NCI-H460 (cell line): ENCODE measurements at regions not wholly inside any gene's neighbourhood (a gene's known extent, or its start where the extent isn't known, plus 50 kb on each side); places are given as distances from the start of the nearest gene placed in this dataset.
A peak's percentile ranks its signal among the peaks of the same experiment; 100 is the strongest.
"Not testable (repeated sequence)": the region's sequence is repeated elsewhere in the genome, so short reads cannot be mapped to it uniquely, and the experiment has no call there.

Source experiments
- DNase-seq: peaks from one replicate; pipeline ENCODE4 v3.0.0-alpha.2; 2016; ENCODE audit warnings: low read depth; ENCODE audit errors: extremely low read depth

GRCh38 chr21:31538816-31539215 is 120.7 kb upstream of the SOD1 start:
- no peak for DNase-seq

DNA sequence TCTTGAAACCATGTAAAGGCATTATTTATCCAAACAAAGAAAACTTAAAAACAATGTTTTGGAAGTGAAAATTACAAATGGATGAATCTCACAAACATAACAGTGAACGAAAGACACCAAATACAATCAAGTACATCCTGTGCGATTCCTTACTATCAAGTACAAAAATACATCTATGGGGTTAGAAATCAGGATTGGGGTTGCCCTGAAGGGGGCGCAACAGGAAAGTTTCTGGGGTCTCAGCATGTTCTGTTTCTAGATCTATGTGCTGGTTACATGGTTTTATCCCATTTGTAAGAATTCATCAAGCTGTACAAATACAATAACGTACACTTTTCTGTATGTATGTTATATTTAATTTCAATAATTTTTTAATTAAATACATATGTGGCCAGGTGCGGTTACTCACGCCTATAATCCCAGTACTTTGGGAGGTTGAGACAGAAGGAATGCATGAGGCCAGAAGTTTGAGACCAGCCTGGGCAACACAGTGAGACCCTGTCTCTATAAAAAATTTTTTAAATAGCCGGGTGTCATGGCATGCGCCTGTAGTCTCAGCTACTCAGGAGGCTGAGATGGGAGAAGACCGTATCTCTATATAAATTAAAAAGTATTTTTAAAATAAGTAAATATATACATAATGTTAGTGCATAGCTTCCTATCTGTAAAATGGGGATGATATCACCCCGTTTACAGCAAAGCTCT is 121.5 kb upstream of the SOD1 start:
- no peak for DNase-seq

GRCh38 chr21:31536138-31536537 is 123.4 kb upstream of the SOD1 start:
- DNase-seq: no peak

DNA sequence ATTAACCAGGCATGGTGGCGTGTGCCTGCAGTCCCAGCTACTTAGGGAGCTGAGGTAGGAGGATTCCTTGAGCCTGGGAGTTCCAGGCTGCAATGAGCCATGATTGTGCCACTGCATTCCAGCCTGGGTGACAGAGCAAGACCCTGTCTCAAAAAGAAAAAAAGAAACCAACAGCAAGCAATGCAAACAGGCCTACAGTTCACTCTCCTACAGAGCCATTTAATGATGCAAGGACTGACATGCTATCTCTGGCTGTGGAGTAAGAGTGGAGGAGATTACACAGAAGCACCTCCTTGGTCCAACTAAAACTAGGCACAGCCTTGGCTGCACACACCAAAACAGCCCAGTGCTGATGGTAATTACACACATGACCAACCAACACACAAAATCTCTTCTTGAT is 127.5 kb upstream of the SOD1 start:
- DNase-seq: no peak

GRCh38 chr21:31530897-31531705 is 128.4 kb upstream of the SOD1 start:
- no peak for DNase-seq

DNA sequence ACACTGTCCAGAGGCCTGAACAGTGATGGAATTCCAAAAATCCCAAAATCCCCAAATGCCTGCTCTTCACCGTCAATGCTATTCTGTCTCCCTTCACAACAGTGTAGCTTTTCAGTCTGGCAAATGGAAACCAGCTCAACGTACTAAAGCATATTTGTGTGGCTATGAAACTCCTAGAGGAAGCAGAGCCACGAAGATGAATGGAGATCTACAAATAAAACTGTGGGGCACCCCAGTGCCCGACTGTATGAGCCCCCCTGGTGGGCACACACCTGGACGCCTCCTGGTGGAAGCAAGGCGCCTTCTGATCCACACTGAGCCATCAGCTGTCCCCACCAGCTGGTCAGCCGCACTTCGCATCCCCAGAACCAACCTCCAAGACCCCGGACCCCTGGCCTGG is 129.1 kb upstream of the SOD1 start:
- no peak for DNase-seq

DNA sequence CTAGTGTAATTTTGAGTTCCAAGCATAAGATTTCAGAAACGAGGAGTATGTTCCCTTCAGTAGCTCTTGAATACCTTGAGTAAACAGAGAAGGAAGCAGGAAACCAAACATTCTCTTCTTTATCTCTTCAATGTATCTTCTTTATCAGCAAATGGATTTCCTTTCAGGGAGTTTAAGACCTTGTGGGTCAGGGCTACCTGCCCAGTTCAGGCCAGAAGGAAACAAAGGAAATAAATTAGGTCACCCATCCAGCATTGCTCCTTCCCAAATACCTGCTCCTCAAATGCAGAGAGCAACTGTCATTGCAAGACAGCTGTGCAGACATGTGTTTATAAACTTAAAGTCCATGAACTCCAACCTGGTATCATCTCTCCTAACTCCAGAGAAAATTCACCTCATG is 130.1 kb upstream of the SOD1 start:
- DNase-seq: no peak

- no peak for DNase-seq
Observed at GRCh38 chr21:31526040-31526439, 133.5 kb upstream of the SOD1 start.

- no peak for DNase-seq
Observed at GRCh38 chr21:31524140-31524539, 135.4 kb upstream of the SOD1 start.

- DNase-seq: no peak
Observed at GRCh38 chr21:31521515-31521914, 138.0 kb upstream of the SOD1 start.

GRCh38 chr21:31520561-31521098 is 138.9 kb upstream of the SOD1 start:
- no peak for DNase-seq

GRCh38 chr21:31518580-31518979 is 140.9 kb upstream of the SOD1 start:
- DNase-seq: no peak

GRCh38 chr21:31517664-31518414 is 141.7 kb upstream of the SOD1 start:
- DNase-seq: no peak

- DNase-seq: no peak
Observed at GRCh38 chr21:31515253-31515652, 144.2 kb upstream of the SOD1 start.

DNA sequence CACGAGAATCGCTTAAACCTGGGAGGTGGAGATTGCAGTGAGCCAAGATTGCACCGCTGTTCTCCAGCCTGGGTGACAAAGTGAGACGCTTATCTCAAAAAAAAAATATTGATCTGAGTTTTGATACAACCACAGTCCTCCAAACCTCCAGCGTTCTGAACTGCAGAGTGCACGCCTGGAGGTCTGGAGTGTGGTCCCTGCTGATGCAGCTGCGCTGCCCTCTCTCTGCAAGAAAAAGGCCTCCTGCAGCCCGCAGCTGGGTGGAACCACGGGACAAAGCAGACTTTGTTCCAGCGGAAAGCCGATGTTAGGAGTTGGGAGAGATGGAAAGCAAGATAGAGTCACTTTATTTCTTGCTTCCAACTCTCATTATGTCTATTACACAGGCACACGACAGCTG is 144.9 kb upstream of the SOD1 start:
- no peak for DNase-seq

DNA sequence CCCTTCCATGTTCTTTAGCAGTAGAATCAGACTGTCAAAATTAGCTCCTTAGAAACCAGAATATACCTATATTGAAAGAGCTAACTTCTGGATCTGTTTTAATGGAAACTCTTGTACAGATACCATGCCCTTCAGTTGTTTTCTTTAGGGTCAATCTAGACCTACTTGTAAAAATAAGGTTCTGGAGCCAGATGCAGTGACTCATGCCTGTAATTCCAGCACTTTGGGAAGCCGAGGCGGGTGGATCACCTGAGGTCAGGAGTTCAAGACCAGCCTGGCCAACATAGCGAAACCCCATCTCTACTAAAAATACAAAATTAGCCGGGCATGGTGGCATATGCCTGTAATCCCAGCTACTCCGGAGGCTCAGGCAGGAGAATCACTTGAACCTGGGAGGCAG is 146.0 kb upstream of the SOD1 start:
- not testable (repeated sequence) for DNase-seq

- DNase-seq: not testable (repeated sequence)
Observed at GRCh38 chr21:31511999-31512398, 147.5 kb upstream of the SOD1 start.

DNA sequence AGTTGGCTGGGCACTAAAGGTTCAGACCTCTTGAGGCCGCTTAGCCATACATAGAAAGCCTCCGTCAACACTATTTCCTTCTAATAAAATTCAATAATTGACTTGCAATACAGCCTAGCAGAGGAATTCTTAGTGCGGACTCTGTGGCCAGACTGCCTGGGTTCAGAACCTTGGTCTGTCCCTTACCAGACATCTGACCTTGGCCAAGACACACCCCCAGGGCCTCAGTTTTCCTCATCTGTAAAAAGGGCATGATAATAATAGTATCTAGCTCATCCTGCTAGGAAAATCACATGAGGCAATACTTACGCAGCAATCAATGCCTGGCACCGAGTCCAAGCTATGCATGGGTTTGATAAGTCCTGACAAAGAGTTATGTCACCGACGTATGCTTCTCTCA is 148.2 kb upstream of the SOD1 start:
- no peak for DNase-seq

DNA sequence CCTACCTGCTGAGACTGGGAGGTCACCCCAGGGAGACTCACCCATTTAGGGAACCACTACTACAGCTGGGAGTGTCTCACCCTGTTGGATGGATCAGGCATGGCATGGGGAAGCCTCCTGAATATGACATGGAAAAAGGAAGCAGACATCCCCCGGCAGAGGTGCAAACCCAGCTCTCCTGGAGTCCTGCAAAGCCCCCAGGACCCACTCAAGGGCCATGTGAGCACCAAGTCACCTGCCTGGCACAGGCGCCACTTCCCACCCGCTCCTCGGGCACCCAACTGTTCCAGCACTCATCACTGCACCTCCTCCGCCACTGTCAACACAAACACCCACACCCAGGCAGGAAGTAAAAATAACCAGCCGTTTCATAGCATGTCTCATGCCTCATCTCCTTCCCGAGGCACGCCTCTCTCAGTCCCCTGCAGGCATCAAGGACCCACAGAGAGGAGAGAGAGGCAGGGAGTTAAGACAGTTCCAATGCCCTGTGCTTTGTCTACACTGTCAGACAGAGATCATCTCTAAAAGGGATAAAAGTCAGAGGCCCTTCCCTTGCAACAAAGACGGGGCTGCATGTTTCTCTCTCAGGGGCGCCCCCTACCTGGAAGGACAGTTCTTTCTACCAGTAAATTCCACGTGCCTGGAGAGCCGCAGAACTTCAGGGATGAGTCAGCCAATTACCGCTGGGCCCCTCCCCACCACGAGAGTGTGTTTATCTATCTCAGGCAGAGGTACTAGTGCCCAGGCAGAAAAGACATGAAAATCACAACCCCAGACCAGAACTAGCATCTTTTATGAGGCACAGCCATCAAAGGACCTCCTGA is 150.1 kb upstream of the SOD1 start:
- peak; percentile 31 for DNase-seq

DNA sequence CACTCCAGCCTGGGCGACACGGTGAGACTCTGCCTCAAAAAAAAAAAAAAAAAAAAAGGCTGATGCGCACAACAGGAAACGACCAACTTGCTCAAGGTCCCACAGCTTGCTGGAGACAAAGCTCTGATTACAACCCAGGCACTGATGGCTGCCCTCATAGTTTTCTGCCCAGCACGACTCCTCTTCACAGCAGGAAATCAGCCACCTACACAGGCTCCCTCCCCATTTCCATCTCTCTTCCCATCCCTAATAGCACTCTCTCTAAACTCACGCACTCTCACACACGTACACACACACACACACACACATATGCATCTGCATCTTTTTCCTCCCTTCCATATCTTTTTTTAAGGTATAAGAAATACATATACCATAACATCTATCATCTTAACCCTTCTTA is 153.5 kb upstream of the SOD1 start:
- no peak for DNase-seq
